OCI-M1 (cell line): ENCODE measurements at regions not wholly inside any gene's neighbourhood (a gene's known extent, or its start where the extent isn't known, plus 50 kb on each side); places are given as distances from the start of the nearest gene placed in this dataset.
A peak's percentile ranks its signal among the peaks of the same experiment; 100 is the strongest.

ENCODE experiments used
- DNase-seq: peaks from one replicate; lab custom pipeline; 2025; lab: John Stamatoyannopoulos, UW

GRCh38 chr2:122507261-122507660, 751.8 kb downstream of the TSN start:
- DNase-seq: no peak

DNA sequence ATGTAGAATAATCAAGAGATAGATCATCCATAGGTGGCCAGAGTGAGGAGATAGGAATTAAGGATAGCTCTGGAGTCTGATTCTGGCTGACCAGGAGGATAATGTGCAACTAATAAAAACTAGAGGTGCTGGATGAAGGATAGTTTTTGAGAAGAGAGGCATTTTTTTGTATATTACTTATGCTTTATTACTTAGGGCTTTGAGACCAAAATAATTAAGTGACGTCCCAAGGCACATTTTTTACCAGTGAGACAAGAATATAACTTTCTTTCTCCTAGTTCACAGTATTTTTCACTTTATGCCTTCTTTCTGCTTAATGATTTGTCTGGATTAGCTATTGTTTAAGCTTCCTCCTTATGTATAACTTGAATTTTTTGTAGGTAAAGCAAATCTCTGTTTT, 756.6 kb downstream of the TSN start:
- no peak for DNase-seq

GRCh38 chr2:122514451-122514996, 759.1 kb downstream of the TSN start:
- DNase-seq: peak; percentile 67

DNA sequence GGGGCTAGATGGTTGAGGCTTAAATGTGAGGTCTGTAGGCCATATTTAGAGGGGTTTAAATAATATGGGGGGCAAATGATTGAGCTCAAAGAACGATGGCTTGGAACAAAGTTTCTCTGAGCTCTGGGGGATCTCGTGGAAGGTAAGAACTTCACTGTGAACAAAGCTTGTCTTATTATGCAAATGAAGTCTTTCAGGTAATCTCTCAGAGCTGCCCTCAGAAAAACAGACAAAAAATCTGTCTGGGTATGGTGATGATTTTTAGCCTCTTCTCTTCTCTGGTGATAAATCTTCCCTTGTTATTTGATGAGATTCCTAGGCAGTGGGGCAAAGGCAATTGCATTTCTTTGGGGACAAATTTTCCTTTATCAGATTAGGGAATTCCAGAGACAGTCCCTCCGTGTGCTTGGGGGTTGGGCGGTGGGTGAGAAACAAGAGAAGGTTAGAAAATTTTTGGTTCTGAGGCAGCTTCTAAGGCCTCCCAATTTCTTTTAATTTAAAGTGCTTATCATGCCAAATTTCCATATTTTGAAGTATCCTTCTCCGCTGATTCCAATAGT, 760.4 kb downstream of the TSN start:
- DNase-seq: no peak

DNA sequence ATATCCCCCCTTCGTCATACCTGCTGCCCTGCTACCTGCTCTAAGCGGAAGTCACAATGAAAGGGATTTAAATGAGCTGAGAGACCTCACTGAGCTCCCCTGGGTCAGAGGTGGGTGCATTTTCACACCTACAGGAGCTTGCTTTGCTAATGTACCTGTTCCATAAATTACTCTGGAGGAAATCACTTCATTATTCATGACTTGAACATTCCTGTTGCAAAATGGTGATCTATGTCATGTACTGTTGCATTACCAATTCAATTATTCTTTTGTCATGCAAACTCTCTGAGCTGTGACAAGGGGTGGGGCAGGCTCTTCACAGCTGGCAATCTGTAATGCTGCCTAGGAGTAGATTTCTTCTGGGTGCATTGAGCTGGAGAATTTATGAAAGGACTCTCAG, 761.3 kb downstream of the TSN start:
- DNase-seq: no peak

DNA sequence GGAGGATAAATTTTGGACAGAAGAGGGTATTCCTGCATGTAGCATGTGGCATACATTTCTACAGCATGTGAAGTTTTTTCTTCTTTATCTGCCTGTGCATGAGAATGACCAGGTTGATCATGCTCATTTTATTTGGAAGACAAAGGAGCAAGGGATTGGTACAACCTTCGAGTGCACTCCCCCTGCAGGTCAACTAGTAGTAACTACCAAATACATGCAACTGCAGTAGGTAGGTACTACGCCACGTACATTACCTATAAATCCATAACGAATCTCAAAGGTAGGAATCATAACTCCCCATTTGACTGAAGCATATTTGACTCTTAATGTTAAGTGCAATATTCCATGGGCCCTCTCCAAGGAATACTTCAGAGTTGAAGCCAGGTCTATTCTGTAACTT, 763.9 kb downstream of the TSN start:
- DNase-seq: peak; percentile 37

GRCh38 chr2:122519821-122520611, 764.6 kb downstream of the TSN start:
- peak; percentile 55 for DNase-seq

DNA sequence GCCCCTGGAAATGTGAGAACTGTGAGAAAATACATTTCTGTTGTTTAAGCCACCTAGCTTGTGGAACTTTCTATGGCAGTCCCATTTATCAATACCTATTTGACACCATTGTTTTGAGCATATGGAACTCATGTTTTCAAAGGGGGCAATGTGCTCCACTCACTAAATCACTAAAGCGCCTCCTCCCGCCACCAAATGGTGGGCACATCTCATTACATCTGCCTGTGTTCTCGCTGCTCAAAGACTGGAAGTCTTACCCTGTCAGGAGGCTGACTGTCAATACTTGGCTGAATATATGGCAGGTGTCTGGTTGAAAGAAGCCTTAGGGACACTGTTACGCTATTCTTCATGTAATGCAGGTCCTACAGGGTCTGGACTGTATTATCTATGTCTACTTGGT, 767.7 kb downstream of the TSN start:
- no peak for DNase-seq

DNA sequence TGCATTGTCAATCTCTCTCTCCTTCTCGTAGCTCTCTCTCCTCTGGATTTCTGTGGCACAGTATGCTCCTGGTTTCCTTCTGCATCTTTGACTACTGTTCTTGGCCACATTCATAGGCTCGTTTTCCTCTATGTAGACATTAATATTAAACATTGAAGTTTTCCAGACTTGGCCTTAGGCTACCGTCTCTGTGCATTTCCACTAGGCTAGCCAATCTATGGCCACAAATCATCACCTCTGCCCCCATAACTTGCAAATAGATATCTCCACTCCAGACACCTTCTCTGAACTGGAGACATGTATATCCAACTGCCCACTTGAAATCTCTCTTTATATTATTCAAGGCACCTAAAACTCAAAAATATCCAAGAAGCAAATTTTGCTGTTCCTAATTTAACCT, 768.5 kb downstream of the TSN start:
- no peak for DNase-seq

DNA sequence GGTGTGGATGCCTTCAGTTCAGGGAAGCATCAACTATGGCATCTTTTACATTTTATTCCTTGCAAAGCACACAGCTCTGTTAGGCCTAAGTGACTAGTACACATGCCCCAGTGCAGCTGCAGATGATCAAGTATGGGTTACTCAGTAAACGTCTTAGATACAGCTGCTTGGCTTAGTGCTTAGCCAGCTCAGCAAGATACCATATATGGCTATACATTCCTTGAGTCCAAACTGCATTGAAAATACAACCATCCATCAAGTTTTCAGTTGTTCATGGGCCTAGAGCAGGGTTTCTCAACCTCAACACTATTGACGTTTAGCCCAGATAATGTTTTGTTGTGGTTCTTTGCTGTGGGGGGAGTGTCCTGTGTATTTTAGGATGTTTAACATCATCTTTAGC, 769.9 kb downstream of the TSN start:
- no peak for DNase-seq

- DNase-seq: no peak
These were observed 772.6 kb downstream of the TSN start for GRCh38 chr2:122528061-122528460.

- DNase-seq: no peak
These were observed 773.7 kb downstream of the TSN start for GRCh38 chr2:122528958-122529705.

DNA sequence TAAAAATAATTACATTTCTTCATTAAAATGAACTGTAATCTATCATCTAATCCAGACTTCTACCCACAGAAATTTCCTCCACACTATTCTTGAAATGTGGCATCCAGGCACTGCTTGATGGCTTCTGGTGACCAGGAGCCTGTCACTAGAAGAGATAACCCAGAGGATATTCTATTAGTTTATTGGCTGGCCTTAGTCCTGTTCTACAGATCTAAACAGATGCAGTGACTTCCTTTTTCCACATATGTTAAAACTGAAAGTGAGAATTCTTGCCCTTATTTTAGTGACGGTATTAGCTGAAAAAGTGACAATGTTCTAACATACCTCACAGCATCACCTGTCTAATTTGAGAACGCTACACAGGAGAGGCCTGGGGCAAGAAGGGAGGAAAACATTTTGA, 775.4 kb downstream of the TSN start:
- DNase-seq: peak; percentile 76

DNA sequence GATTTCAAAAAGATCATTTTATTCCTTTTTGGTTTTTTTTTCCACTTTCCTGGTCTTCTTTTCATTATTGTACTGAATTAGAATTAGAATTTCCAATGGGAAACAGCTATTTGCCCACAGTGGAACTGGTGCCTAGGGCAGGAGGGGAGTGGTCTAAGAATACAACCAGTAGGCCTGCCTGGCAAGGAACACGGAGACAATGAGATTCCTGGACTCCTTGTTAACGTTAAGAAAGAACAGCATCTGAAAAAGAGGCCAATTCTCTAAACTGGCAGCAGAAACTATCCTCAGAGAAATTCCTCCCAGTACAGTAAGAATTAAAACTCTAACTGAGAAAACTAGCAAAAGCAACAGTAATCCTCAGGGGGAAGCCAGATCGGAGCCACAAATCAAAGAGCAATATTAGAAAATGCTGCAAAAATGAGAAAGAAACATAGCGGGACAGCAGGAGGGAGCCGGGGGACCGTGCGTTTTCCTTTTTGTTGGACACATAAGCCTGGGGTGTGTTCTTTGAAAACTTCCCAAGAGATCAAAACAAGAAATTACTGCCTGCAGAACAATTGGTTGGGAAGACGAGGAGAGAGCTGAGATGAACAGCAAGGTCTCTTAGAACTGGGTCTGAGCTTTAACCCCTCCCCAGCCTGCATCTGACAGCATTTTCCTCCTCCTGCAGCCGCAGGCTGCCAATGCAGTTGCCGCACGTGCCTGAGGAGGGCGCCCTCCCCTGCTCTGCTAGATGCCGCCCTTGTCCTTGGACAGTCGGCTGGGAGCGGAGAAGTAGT, 776.0 kb downstream of the TSN start:
- DNase-seq: peak; percentile 13

DNA sequence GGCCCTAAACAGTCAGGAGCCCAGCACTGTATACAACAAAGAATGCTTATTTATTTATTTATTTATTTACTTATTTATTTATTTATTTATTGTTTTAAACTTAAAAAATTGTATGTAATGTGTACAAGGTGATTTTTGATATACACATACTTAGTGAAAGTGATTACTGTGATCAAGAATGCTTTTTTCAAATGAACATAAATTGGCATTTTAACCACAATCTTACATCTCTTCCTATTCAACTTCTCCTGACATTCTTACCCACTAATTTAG, 776.6 kb downstream of the TSN start:
- DNase-seq: no peak

DNA sequence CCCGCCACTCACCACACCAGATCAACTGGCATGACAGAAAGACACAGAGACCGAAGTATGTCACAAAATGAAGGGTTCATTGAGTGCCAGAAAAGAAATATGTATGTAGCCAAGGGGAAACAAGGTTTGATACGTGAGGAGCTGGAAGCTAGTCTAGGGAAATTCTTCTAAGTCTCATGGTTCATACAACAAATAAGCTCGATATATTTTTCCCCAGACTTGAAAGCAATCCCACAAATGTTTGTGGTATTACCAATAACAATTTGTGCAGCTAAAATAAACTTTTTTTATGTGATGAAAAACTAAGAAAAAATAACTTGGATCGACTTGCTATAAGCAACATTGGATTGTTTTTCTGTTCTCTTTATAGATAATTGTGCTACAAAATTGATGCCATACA, 777.0 kb downstream of the TSN start:
- DNase-seq: no peak

- DNase-seq: no peak
These were observed 780.6 kb downstream of the TSN start for GRCh38 chr2:122535960-122536505.

GRCh38 chr2:122539311-122539710, 783.9 kb downstream of the TSN start:
- no peak for DNase-seq

- DNase-seq: no peak
These were observed 784.5 kb downstream of the TSN start for GRCh38 chr2:122539920-122540319.

- no peak for DNase-seq
These were observed 786.8 kb downstream of the TSN start for GRCh38 chr2:122542236-122542635.

DNA sequence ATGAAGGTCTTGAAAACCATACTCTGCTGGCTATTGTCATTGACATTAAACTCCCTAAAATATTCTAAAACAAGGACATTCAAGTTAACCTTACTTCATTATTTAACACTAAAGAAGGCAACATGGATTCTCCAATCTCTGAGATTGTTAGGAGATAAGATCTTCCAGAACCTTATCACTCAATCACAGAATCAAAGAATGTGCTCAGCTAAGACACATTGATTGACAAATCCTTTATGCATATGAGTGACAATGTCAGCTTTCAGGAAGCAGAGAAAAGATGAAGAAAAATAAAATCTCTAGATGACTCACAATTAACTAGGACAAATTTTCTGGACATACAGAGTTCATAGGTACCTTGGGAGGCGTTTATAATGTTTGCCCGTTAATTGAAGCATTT, 787.2 kb downstream of the TSN start:
- DNase-seq: no peak

DNA sequence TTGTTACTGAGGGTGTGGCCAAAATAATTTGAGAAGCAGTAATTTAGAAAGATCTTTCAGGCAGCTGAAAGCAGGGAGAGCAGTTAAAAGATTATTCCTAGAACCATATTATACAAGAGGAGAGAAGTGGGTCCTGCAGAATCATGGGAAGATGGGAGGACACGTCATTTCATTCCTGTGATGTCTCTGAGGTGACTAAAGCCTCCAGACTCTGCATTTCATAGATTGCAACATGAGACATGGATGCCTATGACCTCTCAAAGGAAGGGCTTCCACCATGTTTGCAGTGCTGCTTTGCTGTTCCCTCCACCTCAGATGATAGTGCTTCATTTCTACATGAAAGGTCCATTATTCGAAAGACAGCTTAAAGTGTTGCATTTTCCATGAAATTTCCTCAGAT, 788.4 kb downstream of the TSN start:
- DNase-seq: no peak
